H1 (cell line): ENCODE measurements at regions not wholly inside any gene's neighbourhood (a gene's known extent, or its start where the extent isn't known, plus 50 kb on each side); places are given as distances from the start of the nearest gene placed in this dataset.

Experiments used
- CTCF ChIA-PET: fragments of 300-600 bp; sonication (Branson Sonifier 250); formaldehyde crosslinking; loops from one replicate; lab custom pipeline; 2021; ENCODE audit not compliant: partially characterized antibody; lab: Charles Lee
- POLR2A ChIA-PET: fragments of 300-600 bp; sonication (Branson Sonifier 250); formaldehyde crosslinking; loops from one replicate; lab custom pipeline; 2021; ENCODE audit warnings: inconsistent platforms; ENCODE audit not compliant: partially characterized antibody; lab: Charles Lee
- DNase-seq, 2 experiments: peaks; one replicate each; pipeline versions ENCODE4 v3.0.0 to v3.0.0-alpha.2; 2010 to 2022; ENCODE audit warnings: low spot score in 2 of 2, low read depth in 1 of 2, mixed read lengths in 1 of 2
- FAIRE-seq: peaks from 2 replicates; lab custom pipeline; 2011; peaks lifted over from hg19 to GRCh38; lab: Jason Lieb, UNC
- H2AFZ ChIP-seq: 2 replicates; pipeline ENCODE4 v1.8.1; 2012; ENCODE audit warnings: low read length, inconsistent platforms
- H2AK5ac ChIP-seq: 2 replicates; pipeline ENCODE4 v1.6.1; 2013; ENCODE audit warnings: low read depth, low read length
- H2BK120ac ChIP-seq: replicated peaks from 2 replicates; pipeline ENCODE3; 2013; ENCODE audit warnings: low read depth, low read length, inconsistent platforms
- H2BK12ac ChIP-seq: 2 replicates; pipeline ENCODE4 v1.6.1; 2013; ENCODE audit warnings: low read depth, low read length
- H2BK15ac ChIP-seq: 2 replicates; pipeline ENCODE4 v1.6.1; 2013; ENCODE audit warnings: low read length
- H2BK20ac ChIP-seq: 2 replicates; pipeline ENCODE4 v1.6.1; 2013; ENCODE audit warnings: low read length
- H2BK5ac ChIP-seq: 2 replicates; pipeline ENCODE4 v1.6.1; 2013; ENCODE audit warnings: low read depth, low read length
- H3K14ac ChIP-seq: 2 replicates; pipeline ENCODE4 v1.6.1; 2013; ENCODE audit warnings: inconsistent platforms; ENCODE audit not compliant: insufficient read length
- H3K18ac ChIP-seq: 2 replicates; pipeline ENCODE4 v1.6.1; 2013; ENCODE audit warnings: low read length; ENCODE audit errors: extremely low read depth
- H3K23ac ChIP-seq: 2 replicates; pipeline ENCODE4 v1.6.1; 2013; ENCODE audit warnings: inconsistent platforms; ENCODE audit not compliant: insufficient read length
- H3K23me2 ChIP-seq: 2 replicates; pipeline ENCODE4 v1.6.1; 2013; ENCODE audit warnings: low read depth, low read length
- H3K27ac ChIP-seq: 2 replicates; pipeline ENCODE4 v1.6.1; 2011; ENCODE audit warnings: low read depth, low read length, inconsistent platforms
- H3K27me3 ChIP-seq, 4 experiments: replicated peaks in 1 of 4; 1 replicate in 1 of 4; 2 replicates in 3 of 4; pipeline versions ENCODE4 v1.6.1 to v1.8.1; 2011 to 2013; ENCODE audit warnings: low read length in 3 of 4, mild to moderate bottlenecking in 3 of 4, inconsistent platforms in 2 of 4, mixed read lengths in 2 of 4, moderate library complexity in 1 of 4; ENCODE audit not compliant: control insufficient read depth in 3 of 4, insufficient read depth in 3 of 4; ENCODE audit errors: extremely low read depth in 1 of 4
- H3K36me3 ChIP-seq, 4 experiments: 2 replicates each; pipeline versions ENCODE4 v1.6.1 to v1.8.1; 2011 to 2013; ENCODE audit warnings: mild to moderate bottlenecking in 4 of 4, low read length in 3 of 4, moderate library complexity in 2 of 4, control low read depth in 1 of 4, inconsistent platforms in 1 of 4; ENCODE audit not compliant: insufficient read depth in 4 of 4, control insufficient read depth in 2 of 4
- H3K4ac ChIP-seq: replicated peaks from 2 replicates; pipeline ENCODE3; 2013; ENCODE audit warnings: low read length, low read depth, mixed read lengths, inconsistent platforms; ENCODE audit not compliant: insufficient read length
- H3K4me1 ChIP-seq, 4 experiments: replicated peaks in 1 of 4; 1 replicate in 1 of 4; 2 replicates in 3 of 4; pipeline versions ENCODE4 v1.6.1 to v1.8.1; 2011 to 2013; ENCODE audit warnings: low read length in 3 of 4, inconsistent platforms in 2 of 4, mixed read lengths in 1 of 4; ENCODE audit not compliant: insufficient read depth in 4 of 4, control insufficient read depth in 3 of 4
- H3K4me2 ChIP-seq, 2 experiments: 2 replicates each; pipeline versions ENCODE4 v1.6.1 to v1.8.1; 2011 to 2013; ENCODE audit warnings: low read depth in 2 of 2, low read length in 2 of 2, control low read depth in 1 of 2, inconsistent platforms in 1 of 2, mild to moderate bottlenecking in 1 of 2; ENCODE audit not compliant: insufficient read depth in 1 of 2
- H3K4me3 ChIP-seq, 4 experiments: fragments of 200-600, 300-600 bp in 1 of 4; sonication (generic), shearing (Covaris generic), sonication (Bioruptor Twin) in 1 of 4; 2 replicates each; pipeline versions ENCODE4 v1.5.1 to v1.8.1; 2011 to 2016; ENCODE audit warnings: low read length in 4 of 4, low read depth in 3 of 4, control low read depth in 2 of 4, inconsistent platforms in 2 of 4, mild to moderate bottlenecking in 2 of 4, mixed read lengths in 1 of 4, moderate library complexity in 1 of 4; ENCODE audit not compliant: insufficient read depth in 2 of 4; ENCODE audit errors: extremely low read depth in 1 of 4
- H3K56ac ChIP-seq: replicated peaks from 2 replicates; pipeline ENCODE3; 2013; ENCODE audit warnings: low read depth, mild to moderate bottlenecking, mixed read lengths, low read length, inconsistent platforms; ENCODE audit not compliant: insufficient read length
- H3K79me1 ChIP-seq: 2 replicates; pipeline ENCODE4 v1.6.1; 2013; ENCODE audit warnings: low read depth, low read length, control low read depth
- H3K79me2 ChIP-seq, 2 experiments: 2 replicates each; pipeline versions ENCODE4 v1.6.1 to v1.8.1; 2012 to 2013; ENCODE audit warnings: low read length in 2 of 2, mild to moderate bottlenecking in 2 of 2, inconsistent platforms in 1 of 2; ENCODE audit not compliant: insufficient read depth in 2 of 2, control insufficient read depth in 1 of 2
- H3K9ac ChIP-seq, 4 experiments: replicated peaks in 1 of 4; 1 replicate in 1 of 4; 2 replicates in 3 of 4; pipeline versions ENCODE4 v1.6.1 to v1.8.1; 2011 to 2013; ENCODE audit warnings: low read depth in 3 of 4, low read length in 3 of 4, control low read depth in 2 of 4, mild to moderate bottlenecking in 2 of 4, moderate library complexity in 2 of 4, inconsistent platforms in 1 of 4; ENCODE audit errors: extremely low read depth in 1 of 4
- H3K9me3 ChIP-seq, 2 experiments: 2 replicates each; pipeline versions ENCODE4 v1.6.1 to v1.8.1; 2012 to 2013; ENCODE audit warnings: mild to moderate bottlenecking in 2 of 2, moderate library complexity in 2 of 2, control low read depth in 1 of 2, inconsistent platforms in 1 of 2, low read depth in 1 of 2, low read length in 1 of 2, mixed read lengths in 1 of 2; ENCODE audit not compliant: insufficient read depth in 2 of 2
- H4K20me1 ChIP-seq, 2 experiments: replicated peaks in 1 of 2; 2 replicates each; pipeline versions ENCODE3 to v1.8.1; 2011 to 2013; ENCODE audit warnings: inconsistent platforms in 2 of 2, low read length in 2 of 2, mild to moderate bottlenecking in 1 of 2; ENCODE audit not compliant: insufficient read depth in 2 of 2, control insufficient read depth in 1 of 2
- H4K5ac ChIP-seq: 2 replicates; pipeline ENCODE4 v1.6.1; 2013; ENCODE audit warnings: low read length, low read depth, mixed read lengths, inconsistent platforms; ENCODE audit not compliant: insufficient read length
- H4K8ac ChIP-seq: 2 replicates; pipeline ENCODE4 v1.8.0; 2013; ENCODE audit warnings: mild to moderate bottlenecking, moderate library complexity, low read length, inconsistent platforms; ENCODE audit not compliant: insufficient read depth; ENCODE audit errors: extremely low read depth
- H4K91ac ChIP-seq: replicated peaks from 2 replicates; pipeline ENCODE3; 2013; ENCODE audit warnings: low read length, mixed read lengths, inconsistent platforms; ENCODE audit not compliant: insufficient read length
- BACH1 ChIP-seq: IDR thresholded peaks from 2 replicates; pipeline ENCODE4 v1.6.1; 2012; ENCODE audit warnings: low read length, improper control_type of control experiment
- CREB1 ChIP-seq: IDR thresholded peaks from 2 replicates; pipeline ENCODE4 v1.6.1; 2012; ENCODE audit warnings: inconsistent platforms
- EGR1 ChIP-seq: IDR thresholded peaks from 2 replicates; pipeline ENCODE4 v1.6.1; 2011; ENCODE audit warnings: low read depth, low read length, borderline replicate concordance
- EZH2 ChIP-seq: fragments of 200-600 bp; sonication (generic); IDR thresholded peaks from 2 replicates; pipeline ENCODE4 v1.7.1; 2012; ENCODE audit warnings: low read depth, mild to moderate bottlenecking, moderate library complexity, low read length, inconsistent platforms; ENCODE audit not compliant: severe bottlenecking
- KDM5A ChIP-seq: fragments of 200-600 bp; IDR thresholded peaks from 2 replicates; pipeline ENCODE4 v1.7.1; 2012; ENCODE audit warnings: mild to moderate bottlenecking, low read length, inconsistent platforms, mixed read lengths
- RBBP5 ChIP-seq: IDR thresholded peaks from 2 replicates; pipeline ENCODE4 v1.7.1; 2012; ENCODE audit warnings: low read depth, mild to moderate bottlenecking, inconsistent platforms, low read length, moderate library complexity, borderline replicate concordance
- RNF2 ChIP-seq: fragments of 200-900, 300-1000 bp; sonication (generic); IDR thresholded peaks from 2 replicates; pipeline ENCODE4 v1.7.1; 2016; ENCODE audit warnings: borderline replicate concordance, low read depth, mild to moderate bottlenecking, antibody characterized with exemption, low read length; ENCODE audit not compliant: poor library complexity, severe bottlenecking; ENCODE audit errors: missing control alignments
- SP1 ChIP-seq: IDR thresholded peaks from 2 replicates; pipeline ENCODE4 v1.6.1; 2011; ENCODE audit warnings: low read depth, low read length
- WGBS, 2 experiments: shearing (Covaris generic) in 1 of 2; methylation state at CpG; one replicate each; pipeline versions ENCODE4 v1.1.6 to v1.1.7; 2013 to 2015; ENCODE audit warnings: low lambda C conversion rate in 2 of 2, mixed read lengths in 2 of 2, inconsistent platforms in 1 of 2, low coverage in 1 of 2, missing lambda C conversion rate in 1 of 2; ENCODE audit not compliant: insufficient replicate concordance in 2 of 2, insufficient coverage in 1 of 2, insufficient read length in 1 of 2; ENCODE audit errors: extremely low coverage in 1 of 2, missing lambda C conversion rate in 1 of 2; 5-methylcytosine and 5-hydroxymethylcytosine counted together

- Histone ChIP-seq H4K8ac (no peak overlapping the region), H2BK120ac (no peak overlapping the region), H3K4me3 (no peak overlapping the region), H3K27me3 (no peaks in the 10 kb centered on the region), H2AK5ac (no peak overlapping the region), H3K9me3 (no peaks in the 10 kb centered on the region), H4K91ac (no peak overlapping the region), H3K23ac (no peak overlapping the region), H4K20me1 (no peaks in the 10 kb centered on the region), H3K4ac (no peak overlapping the region), H3K18ac (no peak overlapping the region), H3K79me2 (no peaks in the 10 kb centered on the region), H3K36me3 (no peaks in the 10 kb centered on the region), H3K27ac (no peak overlapping the region), H2BK5ac (no peak overlapping the region), H3K23me2 (no peaks in the 10 kb centered on the region), H2BK20ac (no peak overlapping the region), H3K56ac (no peak overlapping the region), H3K4me1 (no peaks in the 10 kb centered on the region; a peak in 1 of 7 replicates), H3K14ac (no peak overlapping the region), H3K9ac (no peak overlapping the region), H3K79me1 (no peaks in the 10 kb centered on the region), H2BK15ac (no peak overlapping the region), H3K4me2 (no peak overlapping the region), H2BK12ac (no peak overlapping the region), H2AFZ (no peak overlapping the region), H4K5ac (no peak overlapping the region)
- DNase-seq, result no peak
- CTCF ChIA-PET, result no interaction called here
- no peak for TF ChIP-seq RNF2
- no peak for TF ChIP-seq EGR1
- TF ChIP-seq RBBP5, result no peak
- no peak for TF ChIP-seq SP1
- TF ChIP-seq EZH2, result no peak
- no peak for TF ChIP-seq BACH1
- no peak for TF ChIP-seq CREB1
- TF ChIP-seq KDM5A, result no peak
- WGBS, 2 experiments, result 87% methylated on average over 5 of the region's 5 CpGs; no CpG with 5 or more reads in 1 of the 2 experiments
- POLR2A ChIA-PET, result interaction anchor here (0.7 kb wide), 1 partner anchor 25 kb away, joined by 3 read pairs; no protein-coding TSS in a partner anchor
- FAIRE-seq, result no peak
Measured at GRCh38 chr12:42008996-42009395, 135.7 kb downstream of the GXYLT1 start.
